Omental fat pad (tissue), 3 donors: ENCODE measurements at regions not wholly inside any gene's neighbourhood (a gene's known extent, or its start where the extent isn't known, plus 50 kb on each side); places are given as distances from the start of the nearest gene placed in this dataset.
"Not testable (repeated sequence)": the region's sequence is repeated elsewhere in the genome, so short reads cannot be mapped to it uniquely, and the experiment has no call there.

ENCODE experiments used
- ATAC-seq: fragments of 150-250 bp; one replicate; pipeline ENCODE4 v1.9.1; 2016; ENCODE audit warnings: mild to moderate bottlenecking, moderate library complexity; ENCODE audit not compliant: low FRiP score
- DNase-seq: peaks from one replicate; pipeline ENCODE4 v3.0.0-alpha.2; 2019; ENCODE audit warnings: low spot score
- CTCF ChIP-seq, 3 donors: fragments of 450-650 bp; IDR thresholded peaks; one replicate each; pipeline ENCODE4 v1.5.1; 2016 to 2017; ENCODE audit warnings: antibody characterized with exemption in 3 of 3, mild to moderate bottlenecking in 3 of 3, moderate library complexity in 2 of 3

- DNase-seq = no peak
- no peak for ATAC-seq
Measured at GRCh38 chr11:45000918-45001317, 50.2 kb upstream of the TP53I11 start.

GRCh38 chr11:45001466-45002165, 50.9 kb upstream of the TP53I11 start:
- DNase-seq (no peak), ATAC-seq (no peak)
- no peak for TF ChIP-seq CTCF (IDR thresholded peaks at IDR 0.05)

More at GRCh38 chr11:45000918-45001317, 50.2 kb upstream of the TP53I11 start:
- TF ChIP-seq CTCF (IDR thresholded peaks at IDR 0.05) = no peak

GRCh38 chr11:45005106-45005505, 54.4 kb upstream of the TP53I11 start:
- no peak for TF ChIP-seq CTCF (IDR thresholded peaks at IDR 0.05)
- DNase-seq = no peak
- ATAC-seq = no peak

- ATAC-seq = no peak
- DNase-seq = no peak
- TF ChIP-seq CTCF (IDR thresholded peaks at IDR 0.05) = no peak
Measured at GRCh38 chr11:45007011-45007410, 56.3 kb upstream of the TP53I11 start.

GRCh38 chr11:45015983-45016382, 65.3 kb upstream of the TP53I11 start:
- not testable (repeated sequence) for DNase-seq, ATAC-seq

GRCh38 chr11:45016446-45016845, 65.8 kb upstream of the TP53I11 start:
- not testable (repeated sequence) for ATAC-seq, DNase-seq

- TF ChIP-seq CTCF (IDR thresholded peaks at IDR 0.05) = no peak
- DNase-seq (no peak), ATAC-seq (no peak)
Measured at GRCh38 chr11:45017329-45017728, 66.6 kb upstream of the TP53I11 start.

GRCh38 chr11:45021001-45021400, 70.3 kb upstream of the TP53I11 start:
- DNase-seq = no peak
- no peak for ATAC-seq
- no peak for TF ChIP-seq CTCF (IDR thresholded peaks at IDR 0.05)
